NT2/D1 (cell line): ENCODE measurements at regions not wholly inside any gene's neighbourhood (a gene's known extent, or its start where the extent isn't known, plus 50 kb on each side); places are given as distances from the start of the nearest gene placed in this dataset.

Experiments
- SUZ12 ChIP-seq: IDR thresholded peaks from 2 replicates; pipeline ENCODE4 v1.6.1; 2011; ENCODE audit not compliant: insufficient read length, insufficient read depth; ENCODE audit errors: extremely low read depth
- YY1 ChIP-seq: IDR thresholded peaks from 2 replicates; pipeline ENCODE4 v1.6.1; 2011; ENCODE audit not compliant: insufficient read length, insufficient read depth
- ZNF274 ChIP-seq: IDR thresholded peaks from 2 replicates; pipeline ENCODE4 v1.6.1; 2011; ENCODE audit warnings: mild to moderate bottlenecking, low read depth, low read length

- no peak for TF ChIP-seq SUZ12
- TF ChIP-seq ZNF274: no peak
- TF ChIP-seq YY1: no peak
Measured at GRCh38 chr20:56762401-56762800, 133.3 kb downstream of the TFAP2C start.
